8988T (cell line): ENCODE measurements at regions not wholly inside any gene's neighbourhood (a gene's known extent, or its start where the extent isn't known, plus 50 kb on each side); places are given as distances from the start of the nearest gene placed in this dataset.
"Not testable (repeated sequence)": the region's sequence is repeated elsewhere in the genome, so short reads cannot be mapped to it uniquely, and the experiment has no call there.

ENCODE experiments used
- DNase-seq: peaks from one replicate; pipeline ENCODE4 v3.0.0; 2011

GRCh38 chr2:43009448-43009847 lies 217.0 kb downstream of the ZFP36L2 start:
- DNase-seq, result no peak

- no peak for DNase-seq
These were observed 216.0 kb upstream of the HAAO start for GRCh38 chr2:43008388-43008787.

GRCh38 chr2:43007901-43008300 lies 215.5 kb upstream of the HAAO start:
- DNase-seq, result no peak

DNA sequence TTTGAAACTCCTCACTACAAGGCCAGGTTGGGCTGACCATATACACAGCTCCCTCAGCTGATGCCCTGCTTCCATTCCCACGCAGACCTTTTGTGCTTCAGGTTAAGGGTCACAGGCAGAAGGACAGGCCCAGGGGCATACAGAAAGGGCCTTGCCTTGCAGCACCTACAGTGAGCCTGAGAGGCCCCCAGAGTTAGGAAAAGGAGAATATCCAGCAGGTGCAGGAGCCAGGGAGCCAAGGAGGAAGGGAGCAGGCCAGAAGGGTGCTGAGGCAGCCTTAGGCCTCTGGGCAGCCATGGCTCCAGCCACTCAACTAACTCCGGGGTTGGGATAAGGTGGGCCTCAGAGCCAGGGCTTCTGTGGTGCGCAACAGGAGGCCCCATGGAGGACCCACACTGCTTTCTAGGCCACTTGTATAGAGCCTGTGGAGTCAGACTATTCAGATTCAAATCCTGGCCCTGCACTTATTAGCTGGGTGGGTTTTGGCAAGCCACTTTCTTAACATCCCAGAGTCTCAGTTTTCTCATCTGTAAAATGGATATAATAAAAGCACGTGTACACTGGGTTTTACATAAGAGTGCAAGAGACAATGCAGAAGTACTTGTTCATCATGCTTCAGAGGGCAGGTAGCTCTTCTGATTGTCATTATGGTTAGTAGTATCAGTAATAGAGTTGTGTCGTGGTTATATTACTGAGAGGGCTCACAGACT lies 214.6 kb upstream of the HAAO start:
- no peak for DNase-seq

DNA sequence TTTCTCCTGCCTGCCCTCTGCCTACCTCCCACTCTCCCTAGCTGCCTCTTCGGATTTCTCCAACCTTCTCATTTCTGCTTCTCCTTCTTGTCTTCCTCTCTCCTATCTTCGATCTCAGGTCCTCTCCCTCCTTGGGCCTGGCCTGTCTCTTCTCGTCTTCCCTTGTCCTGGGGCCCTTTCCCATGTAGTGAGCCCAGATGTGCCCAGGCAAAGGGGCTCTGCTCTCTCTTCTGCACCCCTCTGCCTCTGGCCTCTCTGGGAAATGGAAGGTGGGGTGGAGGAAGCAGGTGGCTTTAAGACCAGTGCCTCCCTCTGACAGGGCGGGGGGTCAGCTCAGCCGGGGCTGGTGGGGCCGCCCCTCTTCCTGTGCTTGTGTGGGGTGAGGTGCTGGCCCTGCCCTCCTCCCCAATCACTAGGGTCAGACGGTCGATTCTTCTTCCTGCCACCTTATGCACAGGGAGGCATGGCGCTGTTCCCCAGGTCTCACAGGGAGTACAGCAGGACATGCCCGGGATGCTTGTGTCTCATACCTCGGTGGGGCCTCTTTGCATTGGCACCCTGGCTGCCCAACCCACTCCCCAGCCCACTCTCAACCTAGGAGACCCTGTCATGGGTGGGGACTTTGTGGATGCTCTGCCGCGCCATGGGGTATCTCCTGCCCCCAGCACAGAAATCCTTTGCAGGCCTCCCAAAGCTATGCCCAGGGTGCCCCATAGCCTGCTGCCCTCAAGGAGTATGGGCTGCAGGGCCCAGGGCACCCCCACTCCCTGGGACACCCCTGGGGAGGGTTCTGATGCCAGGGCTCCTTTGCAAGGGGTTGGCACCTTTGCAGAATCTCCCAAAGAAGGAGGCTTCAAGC lies 213.8 kb upstream of the HAAO start:
- no peak for DNase-seq

DNA sequence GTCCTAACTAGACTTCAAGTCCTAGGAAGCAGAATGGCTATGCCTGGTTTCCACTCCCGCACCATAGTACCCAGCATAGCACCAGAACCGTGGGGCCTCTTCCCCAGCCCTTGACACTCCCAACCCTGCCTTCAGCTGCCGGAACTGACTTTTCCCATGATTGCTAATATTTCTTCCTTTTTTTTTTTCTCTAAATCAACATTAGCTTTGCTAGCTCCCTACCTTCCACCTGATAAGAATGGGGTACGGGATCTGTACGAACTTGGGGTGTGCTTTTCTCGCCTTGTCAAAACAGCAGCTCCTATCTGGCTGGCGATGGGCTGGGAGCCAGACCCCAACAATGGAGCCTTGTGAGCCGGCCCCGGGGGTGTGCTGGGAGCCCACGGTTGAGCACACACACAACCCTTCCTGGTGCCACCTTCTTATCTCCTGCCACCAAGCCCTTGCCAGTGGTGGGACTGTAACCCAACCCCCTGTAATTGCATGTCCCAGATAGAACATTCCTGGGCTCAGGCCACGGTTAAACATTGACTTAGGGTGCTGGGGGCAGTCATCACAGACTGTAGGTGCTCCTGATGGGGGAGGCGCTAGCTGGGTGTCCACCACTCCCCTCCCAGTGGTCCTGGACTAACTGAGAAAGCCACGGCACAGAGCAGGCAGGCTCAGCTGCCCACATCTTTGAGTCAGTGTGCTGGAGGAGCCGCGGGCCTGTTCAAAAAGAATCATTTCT lies 213.0 kb upstream of the HAAO start:
- DNase-seq, result no peak

DNA sequence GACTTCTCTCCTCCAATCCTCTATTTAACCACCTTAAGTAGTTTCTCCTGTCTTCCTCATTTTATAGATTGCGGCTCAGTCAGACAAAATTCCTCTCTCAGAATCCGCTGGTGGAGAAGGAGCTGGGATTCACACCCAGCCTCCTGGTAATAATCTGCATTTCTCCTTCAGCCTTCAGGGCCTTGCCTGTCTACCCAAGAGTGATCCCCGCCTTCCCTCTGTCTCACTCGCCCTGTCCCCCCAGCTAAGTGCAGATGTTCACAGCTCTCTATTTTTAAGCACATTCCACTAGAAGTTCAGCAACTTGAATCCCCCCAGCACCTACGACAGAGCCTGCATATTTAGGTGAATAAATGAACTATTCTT lies 212.5 kb upstream of the HAAO start:
- no peak for DNase-seq

DNA sequence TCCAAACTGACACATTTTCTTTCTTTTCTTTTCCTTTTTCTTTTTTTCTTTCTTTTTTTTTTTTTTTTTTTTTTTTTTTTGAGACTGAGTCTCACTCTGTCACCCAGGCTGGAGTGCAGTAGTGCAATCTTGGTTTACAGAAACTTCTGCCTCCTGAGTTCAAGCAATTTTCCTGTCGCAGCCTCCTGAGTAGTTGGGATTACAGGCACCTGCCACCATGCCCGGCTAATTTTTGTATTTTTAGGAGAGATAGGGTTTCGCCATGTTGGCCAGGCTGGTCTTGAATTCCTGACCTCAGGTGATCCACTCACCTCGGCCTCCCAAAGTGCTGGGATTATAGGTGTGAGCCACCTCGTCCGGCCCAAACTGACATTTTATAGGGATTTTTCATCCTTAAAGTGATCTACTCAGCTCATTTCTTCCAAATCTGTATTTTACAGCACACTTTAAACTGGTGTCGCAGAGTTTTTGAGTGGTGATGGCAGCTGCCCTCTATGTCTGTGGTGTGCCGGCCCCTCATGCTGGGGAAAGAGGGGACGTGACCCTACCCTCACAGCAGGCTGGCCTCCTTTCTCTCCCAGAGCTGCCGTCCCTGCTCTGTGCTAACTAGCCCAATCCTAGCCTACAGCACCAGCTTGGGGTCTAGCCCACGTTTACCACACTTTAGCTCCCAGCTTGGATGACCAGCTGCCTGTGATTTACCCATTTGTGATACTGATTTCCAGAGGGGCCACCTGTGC lies 211.9 kb upstream of the HAAO start:
- not testable (repeated sequence) for DNase-seq

DNA sequence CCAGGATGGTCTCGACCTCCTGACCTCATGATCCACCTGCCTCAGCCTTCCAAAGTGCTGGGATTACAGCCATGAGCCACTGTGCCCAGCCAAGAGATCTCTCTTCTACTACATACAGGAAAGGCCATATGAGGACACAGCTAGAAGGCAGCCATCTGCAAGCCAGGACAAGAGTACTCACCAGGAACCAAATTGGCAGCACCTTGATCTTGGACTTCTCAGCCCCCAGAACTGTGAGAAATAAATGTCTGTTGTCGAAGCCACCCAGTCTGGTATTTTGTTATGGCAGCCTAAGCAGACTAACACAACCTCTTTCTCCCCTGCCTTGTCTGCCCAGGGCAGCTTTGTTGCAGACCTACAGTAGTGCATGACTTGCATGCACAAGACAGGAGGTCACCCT lies 211.3 kb upstream of the HAAO start:
- DNase-seq, result no peak

GRCh38 chr2:43001787-43002468 lies 209.5 kb upstream of the HAAO start:
- no peak for DNase-seq

DNA sequence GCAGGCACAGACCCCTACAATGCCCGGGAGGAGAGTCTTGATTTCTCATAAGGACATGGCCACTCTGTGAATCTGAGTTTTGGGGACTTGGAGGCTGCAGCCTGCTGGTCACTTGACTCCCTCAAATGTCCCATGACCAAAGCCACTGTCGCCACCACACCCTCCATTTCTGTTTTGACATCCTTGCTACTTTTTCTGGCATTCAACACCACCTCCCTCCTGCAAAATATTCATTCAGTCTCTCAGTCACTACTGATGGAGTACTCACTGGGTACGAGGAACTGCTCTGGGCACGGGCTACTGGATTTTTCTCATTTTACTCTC lies 208.6 kb upstream of the HAAO start:
- DNase-seq, result no peak

GRCh38 chr2:43000242-43001054 lies 208.1 kb upstream of the HAAO start:
- DNase-seq, result no peak

DNA sequence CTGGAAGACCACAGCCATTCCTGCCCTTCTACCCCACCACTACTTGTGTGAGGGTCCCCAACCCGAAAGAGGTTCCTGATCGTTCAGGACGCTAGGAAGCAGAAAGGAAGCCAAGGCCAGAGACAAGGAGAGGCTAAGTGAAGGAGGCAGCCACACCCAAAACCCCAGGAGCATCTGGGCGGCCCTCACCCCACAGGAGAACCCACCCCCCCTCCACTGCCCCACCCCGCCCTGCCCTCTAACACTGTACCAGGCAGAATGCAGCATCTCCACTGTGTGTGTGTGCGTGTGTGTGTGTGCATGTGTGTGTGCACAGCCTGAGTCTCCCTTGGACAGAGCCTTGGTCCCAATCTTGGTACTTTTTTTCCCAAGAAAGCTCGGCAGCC lies 207.5 kb upstream of the HAAO start:
- no peak for DNase-seq

- no peak for DNase-seq
These were observed 207.0 kb upstream of the HAAO start for GRCh38 chr2:42999391-42999841.

DNA sequence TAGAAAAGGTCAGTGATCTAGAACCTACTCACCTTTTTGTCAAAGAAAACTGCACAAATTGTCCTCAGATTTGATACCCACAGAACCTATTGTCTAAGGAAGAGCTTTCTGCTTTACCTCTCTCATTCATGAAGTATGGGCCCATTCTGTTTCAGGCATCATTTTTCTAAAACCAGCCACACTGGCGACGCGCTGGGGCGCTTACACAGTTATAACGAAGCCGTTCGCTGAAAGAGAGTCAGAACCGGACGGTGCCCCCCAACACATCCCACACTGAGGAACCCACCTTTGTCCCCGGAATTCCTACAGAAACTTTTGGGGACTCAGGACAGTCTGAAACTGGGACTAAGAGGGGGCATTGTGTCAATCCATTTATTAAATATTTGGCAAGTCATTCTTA lies 206.3 kb upstream of the HAAO start:
- no peak for DNase-seq

GRCh38 chr2:42996528-42996927 lies 204.1 kb upstream of the HAAO start:
- no peak for DNase-seq

DNA sequence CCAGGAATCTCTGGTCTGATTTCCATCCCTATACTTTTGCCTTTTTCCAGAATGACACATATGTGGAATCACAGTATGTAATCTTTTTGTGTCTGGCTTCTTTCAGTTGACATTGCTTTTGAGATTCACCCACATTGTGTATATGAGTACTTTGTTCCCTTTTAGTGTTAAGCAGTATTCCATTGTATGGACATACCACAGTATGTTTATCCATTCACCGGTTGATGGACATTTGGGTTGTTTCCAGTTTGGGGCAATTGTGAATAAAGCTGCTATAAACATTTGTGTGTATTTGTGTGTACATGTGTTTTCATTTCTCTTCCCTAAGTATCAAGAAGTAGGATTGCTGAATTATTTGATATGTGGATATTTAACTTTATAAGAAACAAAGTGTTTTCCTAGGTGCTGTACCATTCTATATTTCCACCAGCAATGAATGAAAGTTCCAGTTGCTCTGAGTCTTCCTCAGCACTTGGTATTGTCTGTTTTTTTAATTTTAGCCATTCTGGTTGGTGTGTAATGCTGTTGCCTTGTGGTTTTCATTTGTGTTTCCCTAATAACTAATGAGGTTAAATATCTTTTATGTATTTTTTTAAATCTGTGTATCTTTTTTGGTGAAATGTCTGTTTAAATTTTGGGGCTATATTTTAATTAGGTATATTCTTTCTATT lies 203.5 kb upstream of the HAAO start:
- DNase-seq, result no peak

GRCh38 chr2:42989283-42990081 lies 197.1 kb upstream of the HAAO start:
- not testable (repeated sequence) for DNase-seq

DNA sequence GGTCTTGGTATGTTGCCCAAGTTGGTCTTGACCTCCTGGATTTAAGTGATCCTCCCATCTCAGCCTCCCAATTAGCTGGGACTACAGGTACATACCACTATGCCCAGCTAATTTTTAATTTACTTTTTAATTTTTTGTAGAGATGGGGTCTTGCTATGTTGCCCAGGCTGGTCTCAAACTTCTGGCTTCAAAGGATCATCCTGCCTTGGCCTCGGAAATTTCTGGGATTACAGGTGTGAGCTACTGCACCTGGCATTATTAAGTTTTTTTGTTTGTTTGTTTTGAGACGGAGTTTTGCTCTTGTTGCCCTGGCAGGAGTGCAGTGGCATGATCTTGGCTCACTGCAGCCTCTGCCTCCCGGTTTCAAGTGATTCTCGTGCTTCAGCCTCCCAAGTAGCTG lies 195.7 kb upstream of the HAAO start:
- not testable (repeated sequence) for DNase-seq
